GM23338 (cell line): ENCODE measurements at regions not wholly inside any gene's neighbourhood (a gene's known extent, or its start where the extent isn't known, plus 50 kb on each side); places are given as distances from the start of the nearest gene placed in this dataset.

Source experiments
- ATAC-seq: fragments of 200-7000 bp; cut with Tn5 transposase; 3 replicates; pipeline ENCODE4 v1.9.1; 2020
- DNase-seq: peaks from one replicate; pipeline ENCODE4 v3.0.0-alpha.2; 2015; ENCODE audit warnings: low spot score
- H2AFZ ChIP-seq: fragments of 200-600 bp; sonication (generic); 2 replicates; pipeline ENCODE4 v1.8.0; 2016; ENCODE audit warnings: antibody characterized with exemption, mild to moderate bottlenecking, moderate library complexity
- H3F3A ChIP-seq: fragments of 200-600 bp; sonication (generic); replicated peaks from 2 replicates; pipeline ENCODE4 v1.8.0; 2017; ENCODE audit warnings: antibody characterized with exemption, mixed run types, low read depth
- H3K27ac ChIP-seq: fragments of 200-600 bp; sonication (generic); 2 replicates; pipeline ENCODE4 v1.6.1; 2016; ENCODE audit warnings: low read depth
- H3K27me3 ChIP-seq: fragments of 200-600 bp; sonication (generic); 2 replicates; pipeline ENCODE4 v1.8.0; 2016; ENCODE audit warnings: mild to moderate bottlenecking, mixed run types, moderate library complexity; ENCODE audit not compliant: insufficient read depth
- H3K36me3 ChIP-seq: fragments of 200-600 bp; sonication (generic); 2 replicates; pipeline ENCODE4 v1.8.0; 2016; ENCODE audit warnings: mild to moderate bottlenecking; ENCODE audit not compliant: insufficient read depth
- H3K4me1 ChIP-seq: fragments of 200-600 bp; sonication (generic); 2 replicates; pipeline ENCODE4 v1.8.0; 2016; ENCODE audit warnings: mild to moderate bottlenecking, moderate library complexity; ENCODE audit not compliant: insufficient read depth
- H3K4me2 ChIP-seq: fragments of 200-600 bp; sonication (generic); 2 replicates; pipeline ENCODE4 v1.7.1; 2017; ENCODE audit warnings: mixed run types
- H3K4me3 ChIP-seq: fragments of 200-600 bp; sonication (generic); 2 replicates; pipeline ENCODE4 v1.6.1; 2016; ENCODE audit warnings: mixed run types
- H3K79me2 ChIP-seq: fragments of 200-600 bp; sonication (generic); replicated peaks from 2 replicates; pipeline ENCODE4 v1.8.0; 2017; ENCODE audit warnings: mild to moderate bottlenecking; ENCODE audit not compliant: insufficient read depth
- H3K9me2 ChIP-seq: fragments of 200-600 bp; sonication (generic); 2 replicates; pipeline ENCODE4 v1.8.0; 2017; ENCODE audit not compliant: insufficient read depth
- H4K20me1 ChIP-seq: fragments of 200-600 bp; sonication (generic); replicated peaks from 2 replicates; pipeline ENCODE4 v1.8.0; 2017; ENCODE audit warnings: mild to moderate bottlenecking; ENCODE audit not compliant: insufficient read depth
- H3K27ac Mint-ChIP-seq: 2 replicates; pipeline ENCODE4 v1.8.0; 2020; ENCODE audit warnings: inconsistent platforms, mild to moderate bottlenecking, moderate library complexity, mixed read lengths
- H3K27me3 Mint-ChIP-seq: 3 replicates; pipeline ENCODE4 v1.8.0; 2022; ENCODE audit warnings: low read depth, mild to moderate bottlenecking, moderate library complexity, mixed read lengths, inconsistent platforms; ENCODE audit not compliant: insufficient read depth, poor library complexity
- H3K36me3 Mint-ChIP-seq: 3 replicates; pipeline ENCODE4 v1.8.0; 2021; ENCODE audit warnings: low read depth, mild to moderate bottlenecking, inconsistent platforms, moderate library complexity, mixed read lengths
- H3K4me1 Mint-ChIP-seq: 3 replicates; pipeline ENCODE4 v1.8.0; 2020; ENCODE audit warnings: mild to moderate bottlenecking, inconsistent platforms, mixed read lengths
- H3K4me3 Mint-ChIP-seq: 3 replicates; pipeline ENCODE4 v1.8.0; 2021; ENCODE audit warnings: moderate library complexity, mild to moderate bottlenecking, inconsistent platforms, mixed read lengths
- H3K9me3 Mint-ChIP-seq: 3 replicates; pipeline ENCODE4 v1.8.0; 2020; ENCODE audit warnings: moderate library complexity, mild to moderate bottlenecking, inconsistent platforms, mixed read lengths
- CTCF ChIP-seq, 2 experiments: fragments of 200-600 bp in 1 of 2; sonication (generic) in 1 of 2; conservative IDR thresholded peaks; 2 replicates each; pipeline versions ENCODE4 v1.5.1 to v1.6.1; 2016 to 2017; ENCODE audit warnings: antibody characterized with exemption in 2 of 2, low read depth in 2 of 2, mild to moderate bottlenecking in 2 of 2, moderate library complexity in 1 of 2
- ETS1 ChIP-seq: IDR thresholded peaks from 2 replicates; pipeline ENCODE4 v1.6.1; 2016; ENCODE audit warnings: antibody characterized with exemption
- EZH2phosphoT487 ChIP-seq: fragments of 200-600 bp; sonication (generic); IDR thresholded peaks from one replicate; pipeline ENCODE4 v1.8.1; 2018; ENCODE audit warnings: antibody characterized with exemption; ENCODE audit not compliant: unreplicated experiment
- NANOG ChIP-seq: IDR thresholded peaks from 2 replicates; pipeline ENCODE4 v1.6.1; 2016; ENCODE audit warnings: antibody characterized with exemption, borderline replicate concordance
- REST ChIP-seq: IDR thresholded peaks from one replicate; pipeline ENCODE4 v1.6.1; 2018; ENCODE audit warnings: antibody characterized with exemption; ENCODE audit not compliant: unreplicated experiment
- STAT1 ChIP-seq: IDR thresholded peaks from one replicate; pipeline ENCODE4 v1.6.1; 2016; ENCODE audit warnings: antibody characterized with exemption; ENCODE audit not compliant: unreplicated experiment

GRCh38 chr5:174317256-174317894 lies 271.9 kb downstream of the NSG2 start:
- peak overlapping the region; percentile 61; the same call in 1 of the 2 replicates for H2AFZ ChIP-seq
- peak; percentile 97 for ATAC-seq

More at GRCh38 chr5:174317256-174317894, 271.9 kb downstream of the NSG2 start:
- H3K27ac Mint-ChIP-seq = no peak overlapping the region
- Histone ChIP-seq H3F3A (no peaks in the 10 kb centered on the region), H4K20me1 (no peaks in the 10 kb centered on the region), H3K9me2 (no peaks in the 10 kb centered on the region), H3K4me2 (peak overlapping the region; percentile 65), H3K79me2 (no peaks in the 10 kb centered on the region), H3K4me3 (no peak overlapping the region), H3K27me3 (peaks cover 6% of the 10 kb centered on the region), H3K36me3 (no peaks in the 10 kb centered on the region), H3K4me1 (no peaks in the 10 kb centered on the region), H3K27ac (no peak overlapping the region)
- TF ChIP-seq NANOG (no peak), STAT1 (no peak), REST (no peak), EZH2phosphoT487 (no peak), CTCF (conservative IDR thresholded peaks at IDR 0.05; ENCODE audit: low read depth in 2 of 2) (peak; percentile 89 to 99), ETS1 (no peak)
- H3K9me3 Mint-ChIP-seq = no peaks in the 10 kb centered on the region; the same call in 2 of the 3 replicates
- no peak overlapping the region for H3K4me3 Mint-ChIP-seq
- H3K27me3 Mint-ChIP-seq = peaks cover 10% of the 10 kb centered on the region
- H3K4me1 Mint-ChIP-seq = peaks cover 2% of the 10 kb centered on the region; the same call in 2 of the 3 replicates
- no peaks in the 10 kb centered on the region for H3K36me3 Mint-ChIP-seq
- peak; percentile 82 for DNase-seq
